GM23338 (cell line): ENCODE measurements at regions not wholly inside any gene's neighbourhood (a gene's known extent, or its start where the extent isn't known, plus 50 kb on each side); places are given as distances from the start of the nearest gene placed in this dataset.

ENCODE experiments used
- JUNB ChIP-seq: IDR thresholded peaks from one replicate; pipeline ENCODE4 v1.6.1; 2016; ENCODE audit warnings: antibody characterized with exemption; ENCODE audit not compliant: unreplicated experiment
- POLR2AphosphoS5 ChIP-seq: IDR thresholded peaks from 2 replicates; pipeline ENCODE4 v1.6.1; 2016; ENCODE audit warnings: antibody characterized with exemption, low read depth
- STAT1 ChIP-seq: IDR thresholded peaks from one replicate; pipeline ENCODE4 v1.6.1; 2016; ENCODE audit warnings: antibody characterized with exemption; ENCODE audit not compliant: unreplicated experiment
- TF ChIP-seq, protein P1 (sequence below), 2 experiments: fragments of 200-600 bp in 1 of 2; sonication (generic) in 1 of 2; conservative IDR thresholded peaks; 2 replicates each; pipeline versions ENCODE4 v1.5.1 to v1.6.1; 2016 to 2017; ENCODE audit warnings: antibody characterized with exemption in 2 of 2, low read depth in 2 of 2, mild to moderate bottlenecking in 2 of 2, moderate library complexity in 1 of 2
- TF ChIP-seq, protein P2 (sequence below): IDR thresholded peaks from one replicate; pipeline ENCODE4 v1.6.1; 2018; ENCODE audit warnings: antibody characterized with exemption; ENCODE audit not compliant: unreplicated experiment

DNA sequence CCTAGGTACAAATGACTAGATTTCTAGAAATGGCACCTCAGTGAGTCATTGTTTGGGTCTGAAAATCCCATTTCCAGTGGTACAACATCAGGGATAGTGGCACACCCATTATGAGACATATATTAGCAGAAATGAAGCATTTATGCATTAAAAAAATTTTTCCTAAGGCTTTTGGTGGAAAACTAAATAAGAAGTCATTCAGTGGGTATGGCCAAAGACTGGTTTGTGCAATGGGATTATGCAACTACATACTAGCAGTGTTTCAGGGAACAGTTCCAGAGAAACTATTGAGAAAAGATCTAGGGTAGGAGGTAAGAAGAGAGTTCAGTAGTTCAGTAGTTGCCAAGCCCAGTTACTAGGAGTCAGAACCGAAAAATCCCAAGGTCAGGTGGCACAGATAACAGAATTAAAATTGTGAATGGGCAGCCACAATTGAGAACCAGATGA is 106.5 kb upstream of the HAPLN1 start:
- TF ChIP-seq, protein P1, sequence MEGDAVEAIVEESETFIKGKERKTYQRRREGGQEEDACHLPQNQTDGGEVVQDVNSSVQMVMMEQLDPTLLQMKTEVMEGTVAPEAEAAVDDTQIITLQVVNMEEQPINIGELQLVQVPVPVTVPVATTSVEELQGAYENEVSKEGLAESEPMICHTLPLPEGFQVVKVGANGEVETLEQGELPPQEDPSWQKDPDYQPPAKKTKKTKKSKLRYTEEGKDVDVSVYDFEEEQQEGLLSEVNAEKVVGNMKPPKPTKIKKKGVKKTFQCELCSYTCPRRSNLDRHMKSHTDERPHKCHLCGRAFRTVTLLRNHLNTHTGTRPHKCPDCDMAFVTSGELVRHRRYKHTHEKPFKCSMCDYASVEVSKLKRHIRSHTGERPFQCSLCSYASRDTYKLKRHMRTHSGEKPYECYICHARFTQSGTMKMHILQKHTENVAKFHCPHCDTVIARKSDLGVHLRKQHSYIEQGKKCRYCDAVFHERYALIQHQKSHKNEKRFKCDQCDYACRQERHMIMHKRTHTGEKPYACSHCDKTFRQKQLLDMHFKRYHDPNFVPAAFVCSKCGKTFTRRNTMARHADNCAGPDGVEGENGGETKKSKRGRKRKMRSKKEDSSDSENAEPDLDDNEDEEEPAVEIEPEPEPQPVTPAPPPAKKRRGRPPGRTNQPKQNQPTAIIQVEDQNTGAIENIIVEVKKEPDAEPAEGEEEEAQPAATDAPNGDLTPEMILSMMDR (conservative IDR thresholded peaks at IDR 0.05; ENCODE audit: low read depth in 2 of 2) = no peak
- TF ChIP-seq POLR2AphosphoS5 = no peak
- TF ChIP-seq JUNB = no peak
- TF ChIP-seq, protein P2, sequence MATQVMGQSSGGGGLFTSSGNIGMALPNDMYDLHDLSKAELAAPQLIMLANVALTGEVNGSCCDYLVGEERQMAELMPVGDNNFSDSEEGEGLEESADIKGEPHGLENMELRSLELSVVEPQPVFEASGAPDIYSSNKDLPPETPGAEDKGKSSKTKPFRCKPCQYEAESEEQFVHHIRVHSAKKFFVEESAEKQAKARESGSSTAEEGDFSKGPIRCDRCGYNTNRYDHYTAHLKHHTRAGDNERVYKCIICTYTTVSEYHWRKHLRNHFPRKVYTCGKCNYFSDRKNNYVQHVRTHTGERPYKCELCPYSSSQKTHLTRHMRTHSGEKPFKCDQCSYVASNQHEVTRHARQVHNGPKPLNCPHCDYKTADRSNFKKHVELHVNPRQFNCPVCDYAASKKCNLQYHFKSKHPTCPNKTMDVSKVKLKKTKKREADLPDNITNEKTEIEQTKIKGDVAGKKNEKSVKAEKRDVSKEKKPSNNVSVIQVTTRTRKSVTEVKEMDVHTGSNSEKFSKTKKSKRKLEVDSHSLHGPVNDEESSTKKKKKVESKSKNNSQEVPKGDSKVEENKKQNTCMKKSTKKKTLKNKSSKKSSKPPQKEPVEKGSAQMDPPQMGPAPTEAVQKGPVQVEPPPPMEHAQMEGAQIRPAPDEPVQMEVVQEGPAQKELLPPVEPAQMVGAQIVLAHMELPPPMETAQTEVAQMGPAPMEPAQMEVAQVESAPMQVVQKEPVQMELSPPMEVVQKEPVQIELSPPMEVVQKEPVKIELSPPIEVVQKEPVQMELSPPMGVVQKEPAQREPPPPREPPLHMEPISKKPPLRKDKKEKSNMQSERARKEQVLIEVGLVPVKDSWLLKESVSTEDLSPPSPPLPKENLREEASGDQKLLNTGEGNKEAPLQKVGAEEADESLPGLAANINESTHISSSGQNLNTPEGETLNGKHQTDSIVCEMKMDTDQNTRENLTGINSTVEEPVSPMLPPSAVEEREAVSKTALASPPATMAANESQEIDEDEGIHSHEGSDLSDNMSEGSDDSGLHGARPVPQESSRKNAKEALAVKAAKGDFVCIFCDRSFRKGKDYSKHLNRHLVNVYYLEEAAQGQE = no peak
- no peak for TF ChIP-seq STAT1
